Neural cell (in vitro differentiated cells): ENCODE measurements at regions not wholly inside any gene's neighbourhood (a gene's known extent, or its start where the extent isn't known, plus 50 kb on each side); places are given as distances from the start of the nearest gene placed in this dataset.

Source experiments
- CTCF ChIP-seq: fragments of 450-650 bp; IDR thresholded peaks from 2 replicates; pipeline ENCODE4 v1.5.1; 2014; ENCODE audit warnings: antibody characterized with exemption, mild to moderate bottlenecking, moderate library complexity; ENCODE audit not compliant: poor library complexity, severe bottlenecking
- EZH2 ChIP-seq: fragments of 200-600, 300-800 bp; shearing (Covaris generic), sonication (generic); IDR thresholded peaks from 2 replicates; pipeline ENCODE4 v1.6.1; 2014; ENCODE audit warnings: antibody characterized with exemption, low read length, borderline replicate concordance, mild to moderate bottlenecking; ENCODE audit not compliant: insufficient read depth, poor library complexity, severe bottlenecking
- REST ChIP-seq: IDR thresholded peaks from 2 replicates; pipeline ENCODE4 v1.6.1; 2012; ENCODE audit warnings: borderline replicate concordance
- TAF1 ChIP-seq: IDR thresholded peaks from 2 replicates; pipeline ENCODE4 v1.6.1; 2012; ENCODE audit warnings: low read depth

- TF ChIP-seq REST (no peak), CTCF (no peak), EZH2 (no peak), TAF1 (no peak)
Measured at GRCh38 chr18:30016179-30016578, 1026.4 kb downstream of the DSC3 start.
